SU-DHL-6 (cell line): ENCODE measurements at regions not wholly inside any gene's neighbourhood (a gene's known extent, or its start where the extent isn't known, plus 50 kb on each side); places are given as distances from the start of the nearest gene placed in this dataset.

ENCODE experiments used
- EZH2phosphoT487 ChIP-seq: fragments of 200-600 bp; sonication (generic), shearing (Covaris generic); conservative IDR thresholded peaks from 2 replicates; pipeline ENCODE4 v1.6.1; 2018; ENCODE audit warnings: mild to moderate bottlenecking, antibody characterized with exemption, low read length, moderate library complexity, mixed read lengths
- TF ChIP-seq, protein P1 (sequence below): fragments of 200-600 bp; sonication (generic); IDR thresholded peaks from one replicate; pipeline ENCODE4 v1.5.1; 2017; ENCODE audit warnings: antibody characterized with exemption, mild to moderate bottlenecking, low read length, moderate library complexity; ENCODE audit not compliant: insufficient read depth, poor library complexity, severe bottlenecking

DNA sequence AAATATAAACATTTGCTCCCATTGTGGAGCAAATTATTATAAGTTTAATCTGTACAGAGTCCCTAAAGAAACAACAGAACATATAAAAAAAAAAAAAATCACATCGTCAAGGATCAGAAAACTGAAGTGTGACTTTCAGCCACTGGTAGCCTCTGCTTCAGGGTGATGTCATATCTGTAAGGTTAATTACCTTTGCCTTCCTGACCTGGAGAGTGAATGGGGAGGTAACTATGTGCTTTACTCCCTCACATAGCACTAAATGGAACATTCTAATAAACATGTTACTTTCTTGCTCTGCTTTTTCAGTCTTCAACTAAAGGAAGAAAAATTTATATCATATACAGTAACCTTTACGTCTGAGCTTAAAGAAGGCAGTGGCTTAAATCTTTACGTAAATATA, 70.3 kb upstream of the TRPM3 start:
- TF ChIP-seq, protein P1, sequence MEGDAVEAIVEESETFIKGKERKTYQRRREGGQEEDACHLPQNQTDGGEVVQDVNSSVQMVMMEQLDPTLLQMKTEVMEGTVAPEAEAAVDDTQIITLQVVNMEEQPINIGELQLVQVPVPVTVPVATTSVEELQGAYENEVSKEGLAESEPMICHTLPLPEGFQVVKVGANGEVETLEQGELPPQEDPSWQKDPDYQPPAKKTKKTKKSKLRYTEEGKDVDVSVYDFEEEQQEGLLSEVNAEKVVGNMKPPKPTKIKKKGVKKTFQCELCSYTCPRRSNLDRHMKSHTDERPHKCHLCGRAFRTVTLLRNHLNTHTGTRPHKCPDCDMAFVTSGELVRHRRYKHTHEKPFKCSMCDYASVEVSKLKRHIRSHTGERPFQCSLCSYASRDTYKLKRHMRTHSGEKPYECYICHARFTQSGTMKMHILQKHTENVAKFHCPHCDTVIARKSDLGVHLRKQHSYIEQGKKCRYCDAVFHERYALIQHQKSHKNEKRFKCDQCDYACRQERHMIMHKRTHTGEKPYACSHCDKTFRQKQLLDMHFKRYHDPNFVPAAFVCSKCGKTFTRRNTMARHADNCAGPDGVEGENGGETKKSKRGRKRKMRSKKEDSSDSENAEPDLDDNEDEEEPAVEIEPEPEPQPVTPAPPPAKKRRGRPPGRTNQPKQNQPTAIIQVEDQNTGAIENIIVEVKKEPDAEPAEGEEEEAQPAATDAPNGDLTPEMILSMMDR: no peak
- no peak for TF ChIP-seq EZH2phosphoT487
